Retinal pigment epithelial cell (primary cell): ENCODE measurements at regions not wholly inside any gene's neighbourhood (a gene's known extent, or its start where the extent isn't known, plus 50 kb on each side); places are given as distances from the start of the nearest gene placed in this dataset.

ENCODE experiments used
- DNase-seq: peaks from one replicate; pipeline ENCODE4 v3.0.0-alpha.2; 2010; ENCODE audit warnings: low read depth
- H3K4me3 ChIP-seq: 2 replicates; pipeline ENCODE4 v1.5.1; 2011; ENCODE audit warnings: mild to moderate bottlenecking, low read length, control low read depth, moderate library complexity
- TF ChIP-seq, protein P1 (sequence below): conservative IDR thresholded peaks from 2 replicates; pipeline ENCODE4 v1.5.1; 2011; ENCODE audit warnings: low read depth, low read length, control low read depth, inconsistent platforms

DNA sequence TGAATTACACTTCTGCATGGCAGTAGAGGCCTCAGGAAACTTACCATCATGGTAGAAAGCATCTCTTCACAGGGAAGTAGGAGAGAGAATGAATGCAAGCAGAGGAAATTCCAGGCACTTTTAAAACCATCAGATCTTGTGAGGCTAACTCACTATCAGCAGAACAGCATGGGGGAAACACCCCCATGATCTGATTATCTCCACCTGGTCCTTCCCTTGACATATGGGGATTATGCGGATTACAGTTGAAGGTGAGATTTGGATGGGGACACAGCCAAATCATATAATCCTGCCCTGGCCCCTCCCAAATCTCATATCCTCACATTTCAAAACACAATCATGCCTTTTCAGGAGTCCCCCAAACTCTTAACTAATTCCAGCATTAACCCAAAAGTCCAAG, 691.1 kb downstream of the SI start:
- TF ChIP-seq, protein P1, sequence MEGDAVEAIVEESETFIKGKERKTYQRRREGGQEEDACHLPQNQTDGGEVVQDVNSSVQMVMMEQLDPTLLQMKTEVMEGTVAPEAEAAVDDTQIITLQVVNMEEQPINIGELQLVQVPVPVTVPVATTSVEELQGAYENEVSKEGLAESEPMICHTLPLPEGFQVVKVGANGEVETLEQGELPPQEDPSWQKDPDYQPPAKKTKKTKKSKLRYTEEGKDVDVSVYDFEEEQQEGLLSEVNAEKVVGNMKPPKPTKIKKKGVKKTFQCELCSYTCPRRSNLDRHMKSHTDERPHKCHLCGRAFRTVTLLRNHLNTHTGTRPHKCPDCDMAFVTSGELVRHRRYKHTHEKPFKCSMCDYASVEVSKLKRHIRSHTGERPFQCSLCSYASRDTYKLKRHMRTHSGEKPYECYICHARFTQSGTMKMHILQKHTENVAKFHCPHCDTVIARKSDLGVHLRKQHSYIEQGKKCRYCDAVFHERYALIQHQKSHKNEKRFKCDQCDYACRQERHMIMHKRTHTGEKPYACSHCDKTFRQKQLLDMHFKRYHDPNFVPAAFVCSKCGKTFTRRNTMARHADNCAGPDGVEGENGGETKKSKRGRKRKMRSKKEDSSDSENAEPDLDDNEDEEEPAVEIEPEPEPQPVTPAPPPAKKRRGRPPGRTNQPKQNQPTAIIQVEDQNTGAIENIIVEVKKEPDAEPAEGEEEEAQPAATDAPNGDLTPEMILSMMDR = no peak

DNA sequence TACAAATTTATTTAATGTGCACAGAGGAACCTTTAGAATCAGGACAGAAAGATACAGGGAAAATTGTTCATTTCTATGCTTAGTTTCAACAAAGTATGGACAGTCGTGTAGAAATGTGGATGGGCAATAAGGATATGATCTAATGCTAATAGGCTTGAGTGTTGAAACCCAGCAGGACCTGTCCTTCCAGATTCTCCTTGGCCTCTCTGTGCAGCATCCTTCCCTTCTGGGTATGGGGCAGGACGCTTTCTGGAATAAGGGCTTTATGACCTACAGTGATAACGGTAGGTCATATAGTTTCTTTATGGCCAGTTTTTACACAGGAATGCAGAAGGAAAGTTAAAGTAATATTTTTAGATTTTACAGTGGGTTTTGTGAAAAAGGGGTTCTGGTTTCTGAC, 698.1 kb downstream of the SI start:
- TF ChIP-seq, protein P1 = no peak
- H3K4me3 ChIP-seq = no peak overlapping the region
- no peak for DNase-seq

More for the DNA sequence above, 691.1 kb downstream of the SI start:
- DNase-seq = no peak
- no peak overlapping the region for H3K4me3 ChIP-seq

DNA sequence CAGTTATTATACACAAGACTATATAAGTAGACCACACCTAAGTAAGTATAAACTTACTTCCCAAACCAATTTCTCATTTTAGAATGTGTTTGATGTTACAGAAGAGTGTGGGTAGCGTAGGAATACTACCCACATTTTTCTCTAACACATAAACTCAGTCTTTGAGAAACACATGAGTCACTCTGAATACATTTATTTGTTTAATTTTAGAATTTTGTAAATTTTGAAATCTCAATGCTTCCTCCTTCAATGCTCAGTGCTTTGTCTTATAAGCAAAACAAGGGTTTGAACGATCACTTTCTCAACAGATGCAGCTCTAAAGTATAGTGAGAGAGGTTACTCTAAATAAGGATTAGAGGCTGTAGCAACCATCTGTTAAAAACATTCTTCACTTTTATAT, 700.8 kb downstream of the SI start:
- no peak for DNase-seq
- no peak overlapping the region for H3K4me3 ChIP-seq
- TF ChIP-seq, protein P1 = no peak

DNA sequence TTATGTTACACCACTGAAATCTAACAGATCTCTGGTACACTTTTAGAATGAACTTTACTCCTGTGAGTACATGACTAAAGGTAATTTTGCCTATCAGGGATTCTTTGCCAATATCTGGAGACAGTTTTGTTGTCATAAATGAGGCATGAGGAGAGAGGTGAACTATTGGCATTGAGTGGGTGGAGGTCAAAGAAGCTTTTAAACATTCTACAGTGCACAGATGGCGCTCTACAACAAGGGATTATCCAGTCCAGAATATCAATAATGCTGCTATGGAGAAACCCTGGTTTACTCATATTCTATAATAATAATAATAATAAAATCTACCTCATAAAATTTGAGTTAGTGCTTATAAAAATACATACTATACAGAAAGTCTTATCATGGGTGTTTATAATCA, 702.3 kb downstream of the SI start:
- DNase-seq = no peak
- no peak overlapping the region for H3K4me3 ChIP-seq
- TF ChIP-seq, protein P1 = no peak

DNA sequence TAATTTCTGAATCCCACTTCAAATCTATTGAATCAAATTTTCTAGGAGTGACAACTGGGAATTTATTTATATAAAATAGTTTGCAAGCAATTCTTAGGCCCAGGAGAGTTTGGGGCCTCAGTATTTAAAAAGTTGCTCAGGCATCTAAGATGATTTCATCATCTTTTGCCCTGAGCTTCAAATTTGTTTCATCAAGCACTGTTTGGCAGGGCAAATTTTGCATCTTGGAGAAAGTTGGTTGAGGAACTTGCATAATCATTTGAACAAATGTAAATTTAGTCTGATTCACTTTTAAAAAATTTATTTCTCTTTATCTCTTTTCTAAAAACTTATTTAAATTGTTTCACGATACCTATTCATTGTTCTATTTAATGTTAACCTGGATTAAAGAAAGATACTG, 702.8 kb downstream of the SI start:
- no peak for DNase-seq

DNA sequence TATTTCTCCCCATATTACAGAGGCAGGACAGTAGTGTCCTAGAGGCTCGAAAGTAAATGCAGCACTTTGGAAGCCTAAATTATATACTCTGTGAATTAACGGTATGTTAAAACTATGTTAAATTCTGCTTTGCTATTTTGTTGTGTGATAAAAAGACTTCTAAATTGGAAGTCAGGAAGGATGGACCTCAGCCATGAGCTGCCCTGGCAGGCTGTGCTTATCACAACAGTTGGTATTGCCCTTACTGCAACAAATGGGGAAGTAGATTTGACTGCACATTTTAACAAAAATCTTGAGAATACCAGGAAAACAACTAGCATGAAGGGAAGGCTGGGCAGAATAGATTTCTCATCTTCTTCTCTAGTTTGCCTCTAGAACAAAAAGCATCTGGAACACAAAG, 706.6 kb downstream of the SI start:
- TF ChIP-seq, protein P1 = no peak
- no peak overlapping the region for H3K4me3 ChIP-seq
- DNase-seq = no peak

More for the DNA sequence above, 702.8 kb downstream of the SI start:
- TF ChIP-seq, protein P1 = no peak
- H3K4me3 ChIP-seq = no peak overlapping the region

DNA sequence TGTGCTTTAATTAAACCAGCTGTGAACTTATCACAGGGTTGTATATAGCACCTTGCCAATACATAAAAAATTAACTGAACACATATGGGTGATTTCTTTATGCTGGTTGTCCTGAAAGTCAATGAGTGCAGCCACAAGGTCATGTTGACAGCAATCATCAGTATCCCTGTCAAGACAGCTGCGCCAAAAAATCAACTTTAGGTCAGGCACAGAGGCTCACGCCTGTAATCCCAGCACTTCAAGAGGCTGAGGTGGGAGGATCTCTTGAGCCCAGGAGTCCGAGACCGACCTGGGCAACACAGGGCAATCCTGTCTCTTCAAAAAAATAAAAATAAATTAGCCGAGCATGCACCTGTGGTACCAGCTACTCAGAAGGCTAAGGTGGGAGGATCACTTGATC, 707.3 kb downstream of the SI start:
- TF ChIP-seq, protein P1 = no peak
- no peak for DNase-seq
- no peak overlapping the region for H3K4me3 ChIP-seq
